WTC11 (cell line): ENCODE measurements at regions not wholly inside any gene's neighbourhood (a gene's known extent, or its start where the extent isn't known, plus 50 kb on each side); places are given as distances from the start of the nearest gene placed in this dataset.

Source experiments
- TF ChIP-seq, protein P1 (sequence below): sonication (generic); formaldehyde crosslinking; conservative IDR thresholded peaks from 2 replicates; pipeline ENCODE4 v1.8.1; 2023; ENCODE audit warnings: mild to moderate bottlenecking, low read depth, missing genetic modification reagents, moderate library complexity
- TF ChIP-seq, protein P2 (sequence below): fragments of 200-600 bp; IDR thresholded peaks from 2 replicates; pipeline ENCODE4 v1.8.0; 2022; ENCODE audit warnings: antibody characterized with exemption

DNA sequence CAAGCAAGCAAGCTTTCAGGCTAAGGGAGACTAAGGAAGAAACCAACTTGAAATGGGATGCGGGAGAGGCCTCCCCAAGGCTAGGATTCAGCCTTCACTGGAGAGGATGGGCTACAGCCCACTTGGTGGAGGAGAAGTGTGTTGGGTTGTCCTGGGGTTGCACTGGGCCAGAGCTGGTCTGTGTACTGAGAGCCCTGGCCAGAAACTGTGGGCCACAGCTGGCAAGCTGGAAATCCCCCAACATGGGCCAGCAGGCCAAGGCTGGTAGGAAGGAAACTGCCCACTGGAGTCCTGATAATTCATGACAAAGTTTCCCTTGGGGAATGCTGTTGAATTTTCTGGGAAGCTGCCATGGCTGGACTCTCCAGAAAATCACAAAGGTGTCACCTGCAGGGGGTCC lies 188.0 kb upstream of the S100G start:
- TF ChIP-seq, protein P1, sequence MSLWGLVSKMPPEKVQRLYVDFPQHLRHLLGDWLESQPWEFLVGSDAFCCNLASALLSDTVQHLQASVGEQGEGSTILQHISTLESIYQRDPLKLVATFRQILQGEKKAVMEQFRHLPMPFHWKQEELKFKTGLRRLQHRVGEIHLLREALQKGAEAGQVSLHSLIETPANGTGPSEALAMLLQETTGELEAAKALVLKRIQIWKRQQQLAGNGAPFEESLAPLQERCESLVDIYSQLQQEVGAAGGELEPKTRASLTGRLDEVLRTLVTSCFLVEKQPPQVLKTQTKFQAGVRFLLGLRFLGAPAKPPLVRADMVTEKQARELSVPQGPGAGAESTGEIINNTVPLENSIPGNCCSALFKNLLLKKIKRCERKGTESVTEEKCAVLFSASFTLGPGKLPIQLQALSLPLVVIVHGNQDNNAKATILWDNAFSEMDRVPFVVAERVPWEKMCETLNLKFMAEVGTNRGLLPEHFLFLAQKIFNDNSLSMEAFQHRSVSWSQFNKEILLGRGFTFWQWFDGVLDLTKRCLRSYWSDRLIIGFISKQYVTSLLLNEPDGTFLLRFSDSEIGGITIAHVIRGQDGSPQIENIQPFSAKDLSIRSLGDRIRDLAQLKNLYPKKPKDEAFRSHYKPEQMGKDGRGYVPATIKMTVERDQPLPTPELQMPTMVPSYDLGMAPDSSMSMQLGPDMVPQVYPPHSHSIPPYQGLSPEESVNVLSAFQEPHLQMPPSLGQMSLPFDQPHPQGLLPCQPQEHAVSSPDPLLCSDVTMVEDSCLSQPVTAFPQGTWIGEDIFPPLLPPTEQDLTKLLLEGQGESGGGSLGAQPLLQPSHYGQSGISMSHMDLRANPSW: no peak
- TF ChIP-seq, protein P2, sequence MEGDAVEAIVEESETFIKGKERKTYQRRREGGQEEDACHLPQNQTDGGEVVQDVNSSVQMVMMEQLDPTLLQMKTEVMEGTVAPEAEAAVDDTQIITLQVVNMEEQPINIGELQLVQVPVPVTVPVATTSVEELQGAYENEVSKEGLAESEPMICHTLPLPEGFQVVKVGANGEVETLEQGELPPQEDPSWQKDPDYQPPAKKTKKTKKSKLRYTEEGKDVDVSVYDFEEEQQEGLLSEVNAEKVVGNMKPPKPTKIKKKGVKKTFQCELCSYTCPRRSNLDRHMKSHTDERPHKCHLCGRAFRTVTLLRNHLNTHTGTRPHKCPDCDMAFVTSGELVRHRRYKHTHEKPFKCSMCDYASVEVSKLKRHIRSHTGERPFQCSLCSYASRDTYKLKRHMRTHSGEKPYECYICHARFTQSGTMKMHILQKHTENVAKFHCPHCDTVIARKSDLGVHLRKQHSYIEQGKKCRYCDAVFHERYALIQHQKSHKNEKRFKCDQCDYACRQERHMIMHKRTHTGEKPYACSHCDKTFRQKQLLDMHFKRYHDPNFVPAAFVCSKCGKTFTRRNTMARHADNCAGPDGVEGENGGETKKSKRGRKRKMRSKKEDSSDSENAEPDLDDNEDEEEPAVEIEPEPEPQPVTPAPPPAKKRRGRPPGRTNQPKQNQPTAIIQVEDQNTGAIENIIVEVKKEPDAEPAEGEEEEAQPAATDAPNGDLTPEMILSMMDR: no peak
